HG03097 (cell line): ENCODE measurements at regions not wholly inside any gene's neighbourhood (a gene's known extent, or its start where the extent isn't known, plus 50 kb on each side); places are given as distances from the start of the nearest gene placed in this dataset.
"Not testable (repeated sequence)": the region's sequence is repeated elsewhere in the genome, so short reads cannot be mapped to it uniquely, and the experiment has no call there.

ENCODE experiments used
- ATAC-seq: cut with Tn5 transposase; IDR thresholded peaks from one replicate; pipeline ENCODE4 v1.9.1; 2021; ENCODE audit not compliant: unreplicated experiment, low FRiP score

GRCh38 chr5:152185547-152186245 is 219.4 kb downstream of the NMUR2 start:
- no peak for ATAC-seq

GRCh38 chr5:152184266-152184665 is 220.8 kb downstream of the NMUR2 start:
- ATAC-seq: no peak

GRCh38 chr5:152181461-152181860 is 223.6 kb downstream of the NMUR2 start:
- no peak for ATAC-seq

GRCh38 chr5:152178350-152178699 is 226.8 kb downstream of the NMUR2 start:
- no peak for ATAC-seq

GRCh38 chr5:152177626-152178349 is 227.3 kb downstream of the NMUR2 start:
- no peak for ATAC-seq

GRCh38 chr5:152171888-152172287 is 233.2 kb downstream of the NMUR2 start:
- no peak for ATAC-seq

GRCh38 chr5:152170350-152170749 is 234.7 kb downstream of the NMUR2 start:
- ATAC-seq: no peak

GRCh38 chr5:152164860-152165259 is 240.2 kb upstream of the GLRA1 start:
- no peak for ATAC-seq

- not testable (repeated sequence) for ATAC-seq
These were observed 235.2 kb upstream of the GLRA1 start for GRCh38 chr5:152159894-152160293.

GRCh38 chr5:152154452-152154851 is 229.8 kb upstream of the GLRA1 start:
- ATAC-seq: not testable (repeated sequence)

GRCh38 chr5:152151940-152152339 is 227.3 kb upstream of the GLRA1 start:
- ATAC-seq: no peak

- ATAC-seq: no peak
These were observed 226.5 kb upstream of the GLRA1 start for GRCh38 chr5:152151113-152151512.

- no peak for ATAC-seq
These were observed 222.6 kb upstream of the GLRA1 start for GRCh38 chr5:152147286-152147685.

GRCh38 chr5:152146566-152146965 is 221.9 kb upstream of the GLRA1 start:
- ATAC-seq: no peak

GRCh38 chr5:152144556-152144955 is 219.9 kb upstream of the GLRA1 start:
- ATAC-seq: no peak

- no peak for ATAC-seq
These were observed 219.4 kb upstream of the GLRA1 start for GRCh38 chr5:152144030-152144429.

GRCh38 chr5:152142840-152143469 is 218.3 kb upstream of the GLRA1 start:
- peak; percentile 76 for ATAC-seq

GRCh38 chr5:152140347-152140746 is 215.7 kb upstream of the GLRA1 start:
- ATAC-seq: no peak

GRCh38 chr5:152137063-152137462 is 212.4 kb upstream of the GLRA1 start:
- no peak for ATAC-seq

GRCh38 chr5:152136321-152136720 is 211.7 kb upstream of the GLRA1 start:
- ATAC-seq: no peak

GRCh38 chr5:152135827-152136226 is 211.2 kb upstream of the GLRA1 start:
- no peak for ATAC-seq
